Fibroblast of lung (primary cell): ENCODE measurements at regions not wholly inside any gene's neighbourhood (a gene's known extent, or its start where the extent isn't known, plus 50 kb on each side); places are given as distances from the start of the nearest gene placed in this dataset.

Source experiments
- DNase-seq, 2 donors: peaks; one replicate each; pipeline versions ENCODE4 v3.0.0 to v3.0.0-alpha.2; 2010; ENCODE audit warnings: low read depth in 2 of 2
- H2AFZ ChIP-seq: 2 replicates; pipeline ENCODE4 v1.5.1; 2012; ENCODE audit warnings: low read length, control low read depth, inconsistent platforms
- H3K27ac ChIP-seq: 2 replicates; pipeline ENCODE4 v1.5.1; 2011; ENCODE audit warnings: low read length, control low read depth; ENCODE audit not compliant: insufficient read depth
- H3K27me3 ChIP-seq: 2 replicates; pipeline ENCODE4 v1.5.1; 2011; ENCODE audit warnings: mild to moderate bottlenecking, low read length; ENCODE audit not compliant: control insufficient read depth, insufficient read depth
- H3K36me3 ChIP-seq: 2 replicates; pipeline ENCODE4 v1.5.1; 2011; ENCODE audit warnings: low read length; ENCODE audit not compliant: control insufficient read depth, insufficient read depth
- H3K4me1 ChIP-seq: 2 replicates; pipeline ENCODE4 v1.5.1; 2011; ENCODE audit warnings: low read length; ENCODE audit not compliant: control insufficient read depth, insufficient read depth; ENCODE audit errors: extremely low read depth
- H3K4me2 ChIP-seq: 2 replicates; pipeline ENCODE4 v1.5.1; 2011; ENCODE audit warnings: low read length, control low read depth; ENCODE audit not compliant: insufficient read depth; ENCODE audit errors: extremely low read depth
- H3K4me3 ChIP-seq, 4 experiments: fragments of 200-600 bp in 1 of 4; sonication (generic) in 1 of 4; replicated peaks in 1 of 4; 2 replicates each; pipeline ENCODE4 v1.5.1; 2011 to 2016; ENCODE audit warnings: low read length in 4 of 4, low read depth in 3 of 4, mild to moderate bottlenecking in 3 of 4, control low read depth in 2 of 4, inconsistent platforms in 1 of 4, mixed read lengths in 1 of 4; ENCODE audit not compliant: insufficient read depth in 1 of 4; ENCODE audit errors: control extremely low read depth in 1 of 4
- H3K79me2 ChIP-seq: 2 replicates; pipeline ENCODE4 v1.5.1; 2012; ENCODE audit warnings: mild to moderate bottlenecking, low read length, inconsistent platforms; ENCODE audit not compliant: control insufficient read depth, insufficient read depth
- H3K9ac ChIP-seq: 2 replicates; pipeline ENCODE4 v1.5.1; 2011; ENCODE audit warnings: mild to moderate bottlenecking, low read length, control low read depth; ENCODE audit not compliant: insufficient read depth
- H3K9me3 ChIP-seq: 2 replicates; pipeline ENCODE4 v1.5.1; 2012; ENCODE audit warnings: low read depth, low read length; ENCODE audit not compliant: control insufficient read depth, insufficient read depth
- H4K20me1 ChIP-seq: 2 replicates; pipeline ENCODE4 v1.5.1; 2011; ENCODE audit warnings: low read length; ENCODE audit not compliant: control insufficient read depth, insufficient read depth; ENCODE audit errors: extremely low read depth
- CTCF ChIP-seq, 2 donors: IDR thresholded peaks in 1 of 2; conservative IDR thresholded peaks in 1 of 2; 1 replicate in 1 of 2; 2 replicates in 1 of 2; pipeline ENCODE4 v1.5.1; 2011 to 2012; ENCODE audit warnings: low read length in 2 of 2, control low read depth in 1 of 2, inconsistent platforms in 1 of 2, low read depth in 1 of 2, mild to moderate bottlenecking in 1 of 2
- EZH2 ChIP-seq: IDR thresholded peaks from 2 replicates; pipeline ENCODE4 v1.5.1; 2012; ENCODE audit warnings: low read length, control low read depth, mild to moderate bottlenecking; ENCODE audit errors: missing control alignments

GRCh38 chr7:136501151-136501550, 367.3 kb upstream of the CHRM2 start:
- no peaks in the 10 kb centered on the region for H3K27me3 ChIP-seq
- H3K9me3 ChIP-seq, result no peaks in the 10 kb centered on the region
- H3K36me3 ChIP-seq, result no peaks in the 10 kb centered on the region
- H3K27ac ChIP-seq, result no peak overlapping the region
- H3K4me1 ChIP-seq, result no peaks in the 10 kb centered on the region
- no peak overlapping the region for H3K9ac ChIP-seq
- H3K4me2 ChIP-seq, result no peak overlapping the region
- no peaks in the 10 kb centered on the region for H3K79me2 ChIP-seq
- DNase-seq, result no peak
- no peak overlapping the region for H2AFZ ChIP-seq
- TF ChIP-seq CTCF (conservative IDR thresholded peaks at IDR 0.05 in 1 of 2, IDR thresholded peaks at IDR 0.05 in 1 of 2; ENCODE audit: low read depth in 1 of 2, low read length in 2 of 2) (no peak), EZH2 (no peak)
- H4K20me1 ChIP-seq, result no peaks in the 10 kb centered on the region
- H3K4me3 ChIP-seq, result no peak overlapping the region

- H3K4me1 ChIP-seq, result no peaks in the 10 kb centered on the region
- TF ChIP-seq CTCF (conservative IDR thresholded peaks at IDR 0.05 in 1 of 2, IDR thresholded peaks at IDR 0.05 in 1 of 2; ENCODE audit: low read depth in 1 of 2, low read length in 2 of 2) (no peak), EZH2 (no peak)
- no peak overlapping the region for H3K4me2 ChIP-seq
- H3K9ac ChIP-seq, result no peak overlapping the region
- no peaks in the 10 kb centered on the region for H3K79me2 ChIP-seq
- H3K27ac ChIP-seq, result no peak overlapping the region
- no peaks in the 10 kb centered on the region for H3K36me3 ChIP-seq
- no peaks in the 10 kb centered on the region for H4K20me1 ChIP-seq
- no peak for DNase-seq
- H3K4me3 ChIP-seq, result no peak overlapping the region
- H3K9me3 ChIP-seq, result no peaks in the 10 kb centered on the region
- H2AFZ ChIP-seq, result no peak overlapping the region
- no peaks in the 10 kb centered on the region for H3K27me3 ChIP-seq
Measured at GRCh38 chr7:136496551-136496950, 371.9 kb upstream of the CHRM2 start.

GRCh38 chr7:136495081-136495480, 373.4 kb upstream of the CHRM2 start:
- no peaks in the 10 kb centered on the region for H3K36me3 ChIP-seq
- no peak overlapping the region for H3K4me3 ChIP-seq
- TF ChIP-seq CTCF (conservative IDR thresholded peaks at IDR 0.05 in 1 of 2, IDR thresholded peaks at IDR 0.05 in 1 of 2; ENCODE audit: low read depth in 1 of 2, low read length in 2 of 2), result no peak
- TF ChIP-seq EZH2, result no peak
- H4K20me1 ChIP-seq, result no peaks in the 10 kb centered on the region
- no peaks in the 10 kb centered on the region for H3K27me3 ChIP-seq
- no peak overlapping the region for H3K4me2 ChIP-seq
- H3K4me1 ChIP-seq, result no peaks in the 10 kb centered on the region
- no peak overlapping the region for H2AFZ ChIP-seq
- no peak overlapping the region for H3K9ac ChIP-seq
- H3K9me3 ChIP-seq, result no peaks in the 10 kb centered on the region
- no peak for DNase-seq
- H3K79me2 ChIP-seq, result no peaks in the 10 kb centered on the region
- H3K27ac ChIP-seq, result no peak overlapping the region
